HepG2 (cell line): ENCODE measurements at regions not wholly inside any gene's neighbourhood (a gene's known extent, or its start where the extent isn't known, plus 50 kb on each side); places are given as distances from the start of the nearest gene placed in this dataset.

ENCODE experiments used
- CTCF ChIP-seq: sonication (generic); formaldehyde crosslinking; IDR thresholded peaks from 2 replicates; pipeline ENCODE4 v1.5.0; 2020; ENCODE audit warnings: mild to moderate bottlenecking, missing genetic modification reagents, moderate library complexity
- E2F1 ChIP-seq: sonication (generic); formaldehyde crosslinking; IDR thresholded peaks from 2 replicates; pipeline ENCODE4 v1.5.0; 2020; ENCODE audit warnings: missing genetic modification reagents
- EHMT2 ChIP-seq: fragments of 200-600 bp; sonication (generic); IDR thresholded peaks from 2 replicates; pipeline ENCODE4 v1.7.0; 2017; ENCODE audit warnings: antibody characterized with exemption, low read depth, low read length, borderline replicate concordance
- PHF8 ChIP-seq: sonication (generic); formaldehyde crosslinking; IDR thresholded peaks from 2 replicates; pipeline ENCODE4 v1.5.0; 2020; ENCODE audit warnings: missing genetic modification reagents
- PRDM15 ChIP-seq: sonication (generic); formaldehyde crosslinking; IDR thresholded peaks from 2 replicates; pipeline ENCODE4 v1.4.0; 2020; ENCODE audit warnings: missing genetic modification reagents
- RNF219 ChIP-seq: sonication (generic); formaldehyde crosslinking; IDR thresholded peaks from 2 replicates; pipeline ENCODE4 v1.5.0; 2020; ENCODE audit warnings: mild to moderate bottlenecking, missing genetic modification reagents
- SMARCC2 ChIP-seq: fragments of 450-650 bp; IDR thresholded peaks from 2 replicates; pipeline ENCODE4 v1.6.1; 2017; ENCODE audit warnings: antibody characterized with exemption, mild to moderate bottlenecking
- ZNF281 ChIP-seq: sonication (generic); formaldehyde crosslinking; IDR thresholded peaks from 2 replicates; pipeline ENCODE4 v1.4.0; 2020; ENCODE audit warnings: missing genetic modification reagents, borderline replicate concordance

- TF ChIP-seq CTCF (CRISPR knock-in tag) (no peak), ZNF281 (CRISPR knock-in tag) (no peak), EHMT2 (no peak), RNF219 (CRISPR knock-in tag) (no peak), SMARCC2 (no peak), PRDM15 (CRISPR knock-in tag) (no peak), E2F1 (no peak), PHF8 (CRISPR knock-in tag) (no peak)
These were observed 86.5 kb upstream of the SGCD start for GRCh38 chr5:156240414-156240813.
